NCI-H69 (cell line): ENCODE measurements at regions not wholly inside any gene's neighbourhood (a gene's known extent, or its start where the extent isn't known, plus 50 kb on each side); places are given as distances from the start of the nearest gene placed in this dataset.

Experiments
- DNase-seq: peaks from one replicate; lab custom pipeline; 2025; lab: John Stamatoyannopoulos, UW

- DNase-seq = no peak
Measured at GRCh38 chr12:63406781-63407180, 255.8 kb upstream of the AVPR1A start.

DNA sequence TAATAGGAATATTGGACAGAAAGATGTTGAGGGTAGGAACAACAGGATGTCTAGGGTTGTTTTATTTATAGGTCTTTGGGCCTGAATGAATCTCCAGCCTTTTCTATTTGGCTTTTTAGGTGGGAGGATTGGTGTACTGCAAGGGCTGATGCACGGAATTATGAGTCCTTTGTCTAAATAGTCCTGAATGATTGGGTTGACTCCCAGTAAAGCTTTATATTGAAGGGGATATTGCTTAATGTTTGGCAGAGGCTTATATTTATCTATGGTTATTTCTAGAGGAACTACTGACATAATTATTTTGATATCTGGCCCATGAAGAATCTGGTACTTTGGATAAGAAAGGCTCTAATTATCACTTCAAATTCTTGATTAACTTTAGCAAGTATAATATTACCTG is 253.6 kb upstream of the AVPR1A start:
- DNase-seq = no peak

GRCh38 chr12:63403256-63403655 is 252.3 kb upstream of the AVPR1A start:
- DNase-seq = no peak

DNA sequence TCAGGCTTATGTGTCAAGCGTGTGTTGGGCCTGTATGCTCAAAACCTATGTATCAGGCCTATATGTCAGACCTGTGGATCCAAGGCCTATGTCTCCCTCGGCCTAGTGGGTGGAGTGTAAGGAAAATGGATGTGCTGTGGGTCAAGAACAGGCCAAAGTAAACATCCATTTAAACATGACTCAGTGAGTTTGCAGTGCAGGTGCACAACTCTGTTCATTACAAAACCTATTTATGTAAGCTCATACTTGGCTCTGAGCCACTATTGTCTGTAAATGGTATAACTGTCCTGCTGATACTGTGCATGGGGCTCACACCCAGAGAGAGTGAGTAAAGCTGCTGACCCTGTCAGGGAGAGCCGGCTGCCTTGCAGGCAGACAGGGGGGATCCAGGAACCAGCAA is 249.7 kb upstream of the AVPR1A start:
- peak; percentile 93 for DNase-seq

DNA sequence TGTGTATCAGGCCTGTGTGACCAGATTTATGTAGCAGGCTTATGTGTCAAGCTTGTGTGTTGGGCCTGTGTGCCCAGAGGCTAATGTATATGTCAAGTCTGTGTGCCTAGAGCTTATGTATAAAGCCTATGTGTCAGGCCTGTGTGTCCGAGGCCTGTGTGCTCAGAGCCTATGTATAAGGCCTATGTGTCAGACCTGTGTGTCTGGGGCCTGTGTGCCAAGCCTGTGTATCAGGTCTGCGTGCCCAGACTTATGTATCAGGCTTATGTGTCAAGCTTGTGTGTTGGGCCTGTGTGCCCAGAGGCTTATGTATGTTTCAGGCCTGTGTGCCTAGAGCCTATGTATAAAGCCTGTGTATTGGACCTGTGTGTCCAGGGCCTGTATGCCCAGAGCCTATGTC is 249.3 kb upstream of the AVPR1A start:
- no peak for DNase-seq

- DNase-seq = no peak
Measured at GRCh38 chr12:63397807-63398206, 246.8 kb upstream of the AVPR1A start.

GRCh38 chr12:63396135-63396534 is 245.1 kb upstream of the AVPR1A start:
- no peak for DNase-seq

DNA sequence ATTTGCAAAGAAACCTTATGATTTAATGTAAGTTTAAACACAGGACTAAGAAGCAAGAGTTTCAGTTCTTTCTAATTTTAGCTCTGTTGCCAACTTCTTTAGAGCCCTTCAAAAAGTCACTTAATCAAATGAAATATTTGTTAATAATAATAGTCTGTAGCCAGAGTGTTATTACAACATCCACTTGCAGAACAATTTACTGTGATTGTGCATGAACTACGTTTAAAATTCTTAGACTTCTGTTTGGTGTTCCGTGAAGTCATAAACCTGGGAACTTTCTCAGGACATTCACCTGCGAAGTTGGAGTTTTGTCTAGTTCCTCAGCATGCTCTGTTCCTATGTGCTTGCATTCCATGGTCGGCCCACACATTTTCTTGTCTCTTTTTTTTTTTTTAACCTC is 244.0 kb upstream of the AVPR1A start:
- DNase-seq = no peak

- DNase-seq = no peak
Measured at GRCh38 chr12:63394349-63394748, 243.3 kb upstream of the AVPR1A start.

DNA sequence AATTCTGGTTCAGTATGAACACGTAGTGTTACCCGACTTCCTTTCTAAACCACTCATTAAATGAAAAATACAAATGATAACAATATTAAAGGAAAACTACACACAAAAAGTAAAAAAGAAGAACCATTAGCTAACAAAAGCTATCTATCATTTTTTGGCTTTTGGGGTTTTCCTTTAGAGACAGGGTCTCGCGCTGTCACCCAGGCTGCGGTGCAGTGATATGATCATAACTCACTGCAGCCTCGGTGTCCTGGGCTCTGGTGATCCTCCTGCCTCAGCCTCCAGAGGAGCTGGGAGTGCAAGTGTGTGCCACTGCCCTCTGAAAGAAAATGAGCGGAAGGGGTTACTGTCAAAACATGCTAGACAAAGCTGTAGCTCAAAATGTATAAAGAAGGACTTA is 238.2 kb upstream of the AVPR1A start:
- no peak for DNase-seq

DNA sequence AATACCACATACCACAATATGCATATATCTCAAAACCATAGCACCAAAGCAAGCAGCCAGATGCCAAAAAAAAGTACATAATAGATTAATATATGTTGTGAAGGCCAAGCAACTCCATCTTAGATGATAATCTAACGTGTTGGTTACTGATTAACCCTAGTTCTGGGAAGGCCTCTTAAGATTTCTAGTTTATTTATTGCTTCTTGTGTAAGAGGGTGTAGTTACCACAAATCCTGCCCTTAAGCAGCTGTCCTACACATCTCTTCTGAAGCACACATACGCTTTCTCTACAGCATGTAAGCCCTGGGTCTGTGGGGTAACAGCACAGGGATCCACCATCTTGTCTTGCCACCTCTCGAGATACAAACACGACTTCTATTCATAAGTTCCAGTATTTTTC is 236.8 kb upstream of the AVPR1A start:
- no peak for DNase-seq

GRCh38 chr12:63382930-63383329 is 231.9 kb upstream of the AVPR1A start:
- peak; percentile 47 for DNase-seq

DNA sequence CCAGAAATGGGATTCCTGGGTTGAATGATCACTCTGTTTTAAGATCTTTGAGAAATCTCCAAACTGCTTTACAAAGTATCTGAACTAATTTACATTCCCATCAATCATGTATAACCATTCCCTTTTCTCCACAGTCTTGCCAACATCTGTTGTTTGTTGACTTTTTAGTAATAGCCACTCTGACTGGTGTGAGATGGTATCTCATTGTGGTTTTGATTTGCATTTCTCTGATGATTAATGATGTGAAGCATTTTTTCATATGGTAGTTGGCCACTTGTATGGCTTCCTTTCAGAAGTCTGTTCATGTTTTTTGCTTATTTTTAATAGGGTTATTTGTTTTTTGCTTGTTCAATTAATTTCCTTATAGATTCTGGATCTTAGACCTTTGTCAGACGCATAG is 211.8 kb upstream of the AVPR1A start:
- DNase-seq = peak; percentile 85

DNA sequence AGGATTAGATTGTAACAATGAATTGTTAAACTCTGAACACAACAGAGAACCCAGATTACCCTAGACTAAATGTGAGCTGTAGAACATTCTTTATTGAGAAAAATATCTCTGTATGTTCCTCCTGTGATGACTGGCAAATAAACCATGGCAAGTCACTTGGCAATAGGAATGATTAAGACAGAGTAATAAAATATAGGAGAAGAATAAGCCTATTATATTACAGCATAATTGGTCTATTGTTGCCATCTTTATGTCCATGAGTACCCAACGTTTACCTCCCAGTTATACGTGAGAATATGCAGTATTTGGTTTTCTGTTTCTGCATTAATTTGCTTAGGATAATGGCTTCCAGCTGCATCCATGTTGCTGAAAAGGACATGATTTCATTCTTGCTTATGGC is 211.2 kb upstream of the AVPR1A start:
- DNase-seq = no peak

- DNase-seq = no peak
Measured at GRCh38 chr12:63354969-63355368, 204.0 kb upstream of the AVPR1A start.

GRCh38 chr12:63353559-63353958 is 202.6 kb upstream of the AVPR1A start:
- peak; percentile 79 for DNase-seq

GRCh38 chr12:63351370-63351769 is 200.4 kb upstream of the AVPR1A start:
- DNase-seq = no peak

- DNase-seq = peak; percentile 59
Measured at GRCh38 chr12:63348556-63348955, 197.6 kb upstream of the AVPR1A start.

DNA sequence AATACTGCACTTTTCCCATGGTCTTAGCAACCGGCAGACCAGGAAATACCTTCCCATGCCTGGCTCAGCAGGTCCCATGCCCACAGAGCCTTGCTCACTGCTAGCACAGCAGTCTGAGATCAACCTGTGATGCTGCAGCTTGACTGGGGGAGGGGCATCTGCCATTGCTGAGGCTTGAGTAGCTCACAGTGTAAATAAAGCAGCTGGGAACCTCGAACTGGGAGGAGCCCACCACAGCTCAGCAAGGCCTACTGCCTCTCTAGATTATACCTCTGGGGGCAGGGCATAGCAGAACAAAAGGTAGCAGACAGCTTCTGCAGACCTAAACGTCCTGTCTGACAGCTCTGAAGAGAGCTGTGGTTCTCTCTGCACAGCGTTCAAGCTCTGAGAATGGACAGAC is 186.2 kb upstream of the AVPR1A start:
- DNase-seq = peak; percentile 85

DNA sequence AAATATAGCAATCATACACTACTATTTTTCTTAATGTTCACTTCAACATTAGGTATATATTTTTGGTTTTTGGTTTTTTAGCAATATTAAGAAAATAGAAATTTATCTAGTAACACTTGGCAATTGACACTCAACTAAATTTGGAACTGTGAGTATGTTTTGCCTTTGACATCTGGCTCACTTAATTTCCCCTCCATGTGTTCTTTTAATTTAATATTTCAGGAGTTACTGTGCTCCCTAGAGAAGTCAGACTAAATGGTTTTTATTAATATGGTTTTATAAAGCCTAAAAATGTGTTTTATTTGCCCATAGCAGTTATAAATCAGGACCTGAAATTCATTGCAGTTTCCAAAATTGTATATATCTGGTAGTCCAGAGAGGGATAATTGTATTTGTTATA is 175.3 kb upstream of the AVPR1A start:
- DNase-seq = no peak

DNA sequence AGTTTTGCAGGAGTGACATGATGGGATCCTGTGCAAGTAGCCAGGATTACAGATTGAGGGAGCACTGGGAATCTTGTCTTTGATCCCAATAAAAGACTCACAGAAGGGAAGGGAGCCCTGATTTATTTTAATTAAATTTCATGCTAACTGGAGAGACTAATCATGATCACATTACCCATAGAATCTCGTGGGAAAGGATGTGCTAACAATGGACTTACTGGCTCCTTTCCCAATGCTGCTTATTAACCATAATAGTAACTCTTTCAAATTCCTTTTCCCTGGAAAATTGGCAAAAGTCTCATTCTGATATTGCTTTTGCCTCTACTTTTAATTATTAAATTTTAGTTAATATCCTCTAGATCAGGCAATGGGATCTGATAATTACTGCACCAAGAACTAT is 174.8 kb upstream of the AVPR1A start:
- DNase-seq = peak; percentile 13

GRCh38 chr12:63323942-63324341 is 172.9 kb upstream of the AVPR1A start:
- no peak for DNase-seq

DNA sequence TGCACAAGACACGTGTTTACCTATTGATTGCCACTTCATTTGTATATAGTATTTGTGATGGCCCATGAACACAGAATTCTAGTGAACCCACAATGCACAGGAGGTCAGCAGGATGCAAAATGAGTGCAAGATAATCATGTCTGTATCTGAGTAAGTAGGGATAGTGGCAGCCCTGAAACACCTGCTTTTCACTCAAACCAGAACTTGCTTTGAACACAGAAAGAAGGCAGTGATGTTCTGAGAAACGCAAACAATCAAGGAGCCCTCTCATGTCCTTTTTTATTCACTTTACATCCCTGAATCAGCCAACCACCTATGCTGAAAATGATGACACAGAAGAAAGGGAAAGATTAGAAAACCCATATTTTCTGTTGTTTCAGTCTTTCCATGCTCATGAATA is 170.4 kb upstream of the AVPR1A start:
- DNase-seq = no peak

GRCh38 chr12:63319936-63320633 is 169.1 kb upstream of the AVPR1A start:
- DNase-seq = no peak

DNA sequence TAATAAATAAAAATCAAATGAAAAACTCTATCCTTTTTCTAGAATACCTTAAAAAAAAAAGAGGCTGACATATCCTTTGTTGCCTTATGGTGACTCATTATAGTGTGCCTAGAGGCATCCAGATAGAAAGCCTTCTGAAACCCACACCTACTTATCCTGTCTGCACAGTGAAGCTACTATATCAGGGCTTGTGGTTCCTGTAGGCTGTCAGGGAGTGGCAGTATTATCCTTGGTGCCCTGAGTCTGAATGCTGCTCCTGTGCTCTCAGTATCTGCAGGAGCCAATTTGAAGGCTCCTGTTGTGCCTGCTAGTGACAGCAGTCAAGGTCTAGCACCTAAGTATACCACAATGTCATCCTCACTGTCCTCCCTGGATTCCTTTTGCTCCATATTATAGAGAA is 168.4 kb upstream of the AVPR1A start:
- peak; percentile 74 for DNase-seq
